GM18499 (cell line): ENCODE measurements at regions not wholly inside any gene's neighbourhood (a gene's known extent, or its start where the extent isn't known, plus 50 kb on each side); places are given as distances from the start of the nearest gene placed in this dataset.

Experiments used
- ATAC-seq: cut with Tn5 transposase; IDR thresholded peaks from one replicate; pipeline ENCODE4 v1.9.1; 2021; ENCODE audit warnings: moderate number of reproducible peaks; ENCODE audit not compliant: insufficient read depth, unreplicated experiment

GRCh38 chr1:165075725-165076370 is 280.7 kb downstream of the LMX1A start:
- no peak for ATAC-seq

GRCh38 chr1:165073185-165074007 is 283.1 kb downstream of the LMX1A start:
- ATAC-seq = no peak

- ATAC-seq = no peak
These were observed 285.8 kb downstream of the LMX1A start for GRCh38 chr1:165070675-165071074.

- ATAC-seq = no peak
These were observed 286.7 kb downstream of the LMX1A start for GRCh38 chr1:165069829-165070228.

GRCh38 chr1:165068741-165069140 is 287.8 kb downstream of the LMX1A start:
- ATAC-seq = no peak

GRCh38 chr1:165067829-165068228 is 288.7 kb downstream of the LMX1A start:
- no peak for ATAC-seq

GRCh38 chr1:165063181-165063965 is 293.1 kb downstream of the LMX1A start:
- no peak for ATAC-seq

GRCh38 chr1:165062346-165062745 is 294.2 kb downstream of the LMX1A start:
- ATAC-seq = no peak

GRCh38 chr1:165060285-165060793 is 296.2 kb downstream of the LMX1A start:
- ATAC-seq = no peak

- no peak for ATAC-seq
These were observed 298.6 kb downstream of the LMX1A start for GRCh38 chr1:165057956-165058355.

GRCh38 chr1:165056914-165057313 is 299.6 kb downstream of the LMX1A start:
- no peak for ATAC-seq

GRCh38 chr1:165055581-165055980 is 300.9 kb downstream of the LMX1A start:
- ATAC-seq = no peak

GRCh38 chr1:165054627-165055026 is 301.9 kb downstream of the LMX1A start:
- ATAC-seq = no peak

GRCh38 chr1:165053351-165053750 is 303.2 kb downstream of the LMX1A start:
- ATAC-seq = no peak

GRCh38 chr1:165052936-165053335 is 303.6 kb downstream of the LMX1A start:
- no peak for ATAC-seq

- no peak for ATAC-seq
These were observed 304.1 kb downstream of the LMX1A start for GRCh38 chr1:165052431-165052830.

- no peak for ATAC-seq
These were observed 306.3 kb downstream of the LMX1A start for GRCh38 chr1:165050246-165050645.

- ATAC-seq = no peak
These were observed 308.5 kb downstream of the LMX1A start for GRCh38 chr1:165047994-165048393.

GRCh38 chr1:165045902-165046301 is 310.6 kb downstream of the LMX1A start:
- ATAC-seq = no peak

GRCh38 chr1:165040641-165041040 is 315.9 kb downstream of the LMX1A start:
- no peak for ATAC-seq

- no peak for ATAC-seq
These were observed 316.5 kb downstream of the LMX1A start for GRCh38 chr1:165039996-165040395.
